GM12878 (cell line): ENCODE measurements at regions not wholly inside any gene's neighbourhood (a gene's known extent, or its start where the extent isn't known, plus 50 kb on each side); places are given as distances from the start of the nearest gene placed in this dataset.

ENCODE experiments used
- ATAC-seq: fragments of 200-7000 bp; cut with Tn5 transposase; 3 replicates; pipeline ENCODE4 v1.9.1; 2020; ENCODE audit warnings: mild to moderate bottlenecking, moderate library complexity
- BruUV-seq: library from RNA; stranded (reverse); fragments of 400-500 nt; replicated peaks from 2 replicates; lab custom pipeline; 2021; lab: Mats Ljungman, UMichigan
- CTCF ChIA-PET: fragments of 300-600 bp; sonication (Branson Sonifier 250); formaldehyde crosslinking; extraction: SDS; loops from one replicate; lab custom pipeline; 2021; ENCODE audit warnings: inconsistent platforms; lab: Yijun Ruan, JAX
- POLR2A ChIA-PET: fragments of 350-600 bp; formaldehyde crosslinking; extraction: SDS; loops from one replicate; lab custom pipeline; 2021; ENCODE audit warnings: inconsistent platforms; lab: Charles Lee
- RAD21 ChIA-PET: fragments of 300-600 bp; sonication (Branson Sonifier 250); formaldehyde crosslinking; loops from one replicate; lab custom pipeline; 2023; ENCODE audit warnings: antibody characterized with exemption; ENCODE audit not compliant: unreplicated experiment; lab: Charles Lee
- SMC1A ChIA-PET: fragments of 300-600 bp; sonication (Branson Sonifier 250); formaldehyde crosslinking; loops from one replicate; lab custom pipeline; 2023; ENCODE audit not compliant: unreplicated experiment, uncharacterized antibody; lab: Charles Lee
- DNase-seq: peaks from one replicate; pipeline ENCODE4 v3.0.0-alpha.2; 2011; ENCODE audit warnings: low read depth, low spot score
- FAIRE-seq: peaks from 3 replicates; lab custom pipeline; 2011; peaks lifted over from hg19 to GRCh38; lab: Jason Lieb, UNC
- H2AFZ ChIP-seq: 2 replicates; pipeline ENCODE4 v1.6.0; 2011; ENCODE audit warnings: low read depth, low read length, control low read depth; ENCODE audit not compliant: control insufficient read depth
- H3K27ac ChIP-seq: 2 replicates; pipeline ENCODE4 v1.5.1; 2011; ENCODE audit warnings: control low read depth; ENCODE audit not compliant: control insufficient read depth, insufficient read depth
- H3K27me3 ChIP-seq, 2 experiments: replicated peaks in 1 of 2; 2 replicates each; pipeline versions ENCODE4 v1.6.0 to v1.6.1; 2011; ENCODE audit warnings: low read length in 1 of 2; ENCODE audit not compliant: control insufficient read depth in 2 of 2, insufficient read depth in 2 of 2
- H3K36me3 ChIP-seq, 2 experiments: 2 replicates each; pipeline ENCODE4 v1.5.1; 2011; ENCODE audit warnings: low read length in 1 of 2; ENCODE audit not compliant: control insufficient read depth in 2 of 2, insufficient read depth in 2 of 2
- H3K4me1 ChIP-seq: 2 replicates; pipeline ENCODE4 v1.6.1; 2011; ENCODE audit warnings: mild to moderate bottlenecking, low read length, moderate library complexity, mixed read lengths; ENCODE audit not compliant: control insufficient read depth, insufficient read depth
- H3K4me2 ChIP-seq: 2 replicates; pipeline ENCODE4 v1.6.0; 2011; ENCODE audit warnings: control low read depth; ENCODE audit not compliant: control insufficient read depth, insufficient read depth
- H3K4me3 ChIP-seq: fragments of 200-600 bp; sonication (generic); 2 replicates; pipeline ENCODE4 v1.5.1; 2016
- H3K79me2 ChIP-seq: 2 replicates; pipeline ENCODE4 v1.6.0; 2011; ENCODE audit warnings: low read length; ENCODE audit not compliant: control insufficient read depth, insufficient read depth
- H3K9ac ChIP-seq: 2 replicates; pipeline ENCODE4 v1.8.0; 2011; ENCODE audit warnings: low read length, control low read depth, mixed read lengths; ENCODE audit not compliant: control insufficient read depth, insufficient read depth
- H3K9me3 ChIP-seq: replicated peaks from 3 replicates; pipeline ENCODE4 v1.5.1; 2011; ENCODE audit warnings: mild to moderate bottlenecking, low read length; ENCODE audit not compliant: control insufficient read depth, insufficient read depth
- H4K20me1 ChIP-seq: 2 replicates; pipeline ENCODE4 v1.6.0; 2011; ENCODE audit not compliant: control insufficient read depth, insufficient read depth
- CREM ChIP-seq: IDR thresholded peaks from 2 replicates; pipeline ENCODE4 v1.6.1; 2014; ENCODE audit warnings: antibody characterized with exemption, low read depth
- EED ChIP-seq: sonication (generic); IDR thresholded peaks from 2 replicates; pipeline ENCODE4 v1.6.1; 2016; ENCODE audit warnings: antibody characterized with exemption, low read depth
- MXI1 ChIP-seq: fragments of 150-350 bp; IDR thresholded peaks from 2 replicates; pipeline ENCODE4 v1.6.1; 2011; ENCODE audit warnings: low read depth, mild to moderate bottlenecking, inconsistent platforms, low read length, improper control_type of control experiment
- NFYA ChIP-seq: IDR thresholded peaks from 2 replicates; pipeline ENCODE4 v1.6.1; 2011; ENCODE audit warnings: low read depth, mild to moderate bottlenecking, low read length, improper control_type of control experiment, borderline replicate concordance
- POLR2AphosphoS2 ChIP-seq: IDR thresholded peaks from 2 replicates; pipeline ENCODE4 v1.6.1; 2011; ENCODE audit warnings: low read depth, mild to moderate bottlenecking, low read length, improper control_type of control experiment, moderate library complexity
- TAF1 ChIP-seq: IDR thresholded peaks from 2 replicates; pipeline ENCODE4 v1.6.1; 2011; ENCODE audit warnings: mild to moderate bottlenecking, low read depth, low read length, borderline replicate concordance
- WGBS: methylation state at CpG from one replicate; pipeline ENCODE4 v1.1.6; 2016; ENCODE audit warnings: low lambda C conversion rate; ENCODE audit not compliant: insufficient replicate concordance, insufficient coverage; ENCODE audit errors: missing lambda C conversion rate; 5-methylcytosine and 5-hydroxymethylcytosine counted together
- in situ Hi-C: fragments of 300-500 bp; cut with MboI; formaldehyde crosslinking; loops from 9 replicates; pipeline ENCODE4 v1.14.3; 2018; ENCODE audit warnings: mixed read lengths
- intact Hi-C: fragments of 100-400 bp; cut with micrococcal nuclease; formaldehyde crosslinking; loops from one replicate; pipeline ENCODE4 v1.14.2; 2022; ENCODE audit not compliant: unreplicated experiment
- TF ChIP-seq, protein P1 (sequence below): fragments of 150-350 bp; IDR thresholded peaks from 2 replicates; pipeline ENCODE4 v1.6.1; 2016; ENCODE audit warnings: low read depth, low read length
- TF ChIP-seq, protein P2 (sequence below): fragments of 450-650 bp; IDR thresholded peaks from 2 replicates; pipeline ENCODE4 v1.6.1; 2017; ENCODE audit warnings: low read depth, mild to moderate bottlenecking, moderate library complexity
- TF ChIP-seq, protein P3 (sequence below): fragments of 450-650 bp; formaldehyde crosslinking; IDR thresholded peaks from 2 replicates; pipeline ENCODE4 v1.4.0; 2022; ENCODE audit warnings: mild to moderate bottlenecking, moderate library complexity

DNA sequence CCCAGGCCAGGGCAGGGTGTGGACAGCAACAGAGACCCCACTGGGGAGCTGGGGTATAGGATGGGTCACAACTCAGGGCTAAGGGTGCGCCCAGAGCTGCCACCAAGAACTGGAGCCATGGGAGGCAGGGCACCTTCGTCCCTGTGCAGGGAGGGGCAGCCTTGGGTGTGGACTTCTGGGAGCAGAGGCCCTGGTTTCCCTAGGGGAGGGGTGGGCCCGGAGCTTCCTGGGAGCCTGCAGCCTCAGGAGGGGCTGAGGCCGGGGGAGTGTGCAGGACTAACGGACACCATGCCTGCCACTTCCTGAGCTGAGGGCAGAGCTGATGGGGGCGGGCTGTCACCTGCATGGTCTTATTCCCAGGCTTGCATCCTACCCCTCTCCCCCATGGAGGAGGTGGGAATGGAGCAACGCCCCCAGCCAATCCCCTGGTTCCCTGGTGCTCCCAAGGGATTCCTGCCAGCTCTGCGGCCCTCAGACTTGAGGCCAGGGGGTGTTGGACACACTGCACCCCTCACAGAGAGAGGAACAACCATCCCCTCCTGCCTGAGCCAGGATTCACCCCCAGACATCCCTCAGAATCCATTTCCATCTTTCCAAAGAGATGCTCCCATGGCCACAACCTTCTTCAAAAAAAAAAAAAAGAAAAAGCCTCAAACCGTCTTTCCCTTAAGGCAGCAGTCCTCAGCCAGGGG is 225.7 kb downstream of the CTTN start:
- ATAC-seq, result no peak
- WGBS, result 2% methylated on average over 9 of the region's 9 CpGs

More for the DNA sequence above, 225.7 kb downstream of the CTTN start:
- intact Hi-C loops, result no loop called here
- H3K36me3 ChIP-seq, result no peaks in the 10 kb centered on the region
- H3K27ac ChIP-seq, result no peak overlapping the region
- no peak overlapping the region for H3K9ac ChIP-seq
- BruUV-seq, result no TSS peak
- no peaks in the 10 kb centered on the region for H3K79me2 ChIP-seq
- ChIA-PET SMC1A (no interaction called here), RAD21 (no interaction called here), CTCF (no interaction called here), POLR2A (no interaction called here)
- no peak overlapping the region for H2AFZ ChIP-seq
- DNase-seq (no peak), FAIRE-seq (no peak)
- no peaks in the 10 kb centered on the region for H3K4me1 ChIP-seq
- H3K27me3 ChIP-seq, result no peaks in the 10 kb centered on the region
- in situ Hi-C loops, result no loop called here
- no peak overlapping the region for H3K4me2 ChIP-seq
- H3K4me3 ChIP-seq, result no peak overlapping the region
- H3K9me3 ChIP-seq, result no peaks in the 10 kb centered on the region
- no peaks in the 10 kb centered on the region for H4K20me1 ChIP-seq
- no peak for TF ChIP-seq EED
- TF ChIP-seq, protein P1, sequence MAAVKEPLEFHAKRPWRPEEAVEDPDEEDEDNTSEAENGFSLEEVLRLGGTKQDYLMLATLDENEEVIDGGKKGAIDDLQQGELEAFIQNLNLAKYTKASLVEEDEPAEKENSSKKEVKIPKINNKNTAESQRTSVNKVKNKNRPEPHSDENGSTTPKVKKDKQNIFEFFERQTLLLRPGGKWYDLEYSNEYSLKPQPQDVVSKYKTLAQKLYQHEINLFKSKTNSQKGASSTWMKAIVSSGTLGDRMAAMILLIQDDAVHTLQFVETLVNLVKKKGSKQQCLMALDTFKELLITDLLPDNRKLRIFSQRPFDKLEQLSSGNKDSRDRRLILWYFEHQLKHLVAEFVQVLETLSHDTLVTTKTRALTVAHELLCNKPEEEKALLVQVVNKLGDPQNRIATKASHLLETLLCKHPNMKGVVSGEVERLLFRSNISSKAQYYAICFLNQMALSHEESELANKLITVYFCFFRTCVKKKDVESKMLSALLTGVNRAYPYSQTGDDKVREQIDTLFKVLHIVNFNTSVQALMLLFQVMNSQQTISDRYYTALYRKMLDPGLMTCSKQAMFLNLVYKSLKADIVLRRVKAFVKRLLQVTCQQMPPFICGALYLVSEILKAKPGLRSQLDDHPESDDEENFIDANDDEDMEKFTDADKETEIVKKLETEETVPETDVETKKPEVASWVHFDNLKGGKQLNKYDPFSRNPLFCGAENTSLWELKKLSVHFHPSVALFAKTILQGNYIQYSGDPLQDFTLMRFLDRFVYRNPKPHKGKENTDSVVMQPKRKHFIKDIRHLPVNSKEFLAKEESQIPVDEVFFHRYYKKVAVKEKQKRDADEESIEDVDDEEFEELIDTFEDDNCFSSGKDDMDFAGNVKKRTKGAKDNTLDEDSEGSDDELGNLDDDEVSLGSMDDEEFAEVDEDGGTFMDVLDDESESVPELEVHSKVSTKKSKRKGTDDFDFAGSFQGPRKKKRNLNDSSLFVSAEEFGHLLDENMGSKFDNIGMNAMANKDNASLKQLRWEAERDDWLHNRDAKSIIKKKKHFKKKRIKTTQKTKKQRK, result no peak
- no peak for TF ChIP-seq MXI1
- TF ChIP-seq NFYA, result no peak
- TF ChIP-seq, protein P2, sequence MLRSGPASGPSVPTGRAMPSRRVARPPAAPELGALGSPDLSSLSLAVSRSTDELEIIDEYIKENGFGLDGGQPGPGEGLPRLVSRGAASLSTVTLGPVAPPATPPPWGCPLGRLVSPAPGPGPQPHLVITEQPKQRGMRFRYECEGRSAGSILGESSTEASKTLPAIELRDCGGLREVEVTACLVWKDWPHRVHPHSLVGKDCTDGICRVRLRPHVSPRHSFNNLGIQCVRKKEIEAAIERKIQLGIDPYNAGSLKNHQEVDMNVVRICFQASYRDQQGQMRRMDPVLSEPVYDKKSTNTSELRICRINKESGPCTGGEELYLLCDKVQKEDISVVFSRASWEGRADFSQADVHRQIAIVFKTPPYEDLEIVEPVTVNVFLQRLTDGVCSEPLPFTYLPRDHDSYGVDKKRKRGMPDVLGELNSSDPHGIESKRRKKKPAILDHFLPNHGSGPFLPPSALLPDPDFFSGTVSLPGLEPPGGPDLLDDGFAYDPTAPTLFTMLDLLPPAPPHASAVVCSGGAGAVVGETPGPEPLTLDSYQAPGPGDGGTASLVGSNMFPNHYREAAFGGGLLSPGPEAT, result no peak
- TF ChIP-seq TAF1, result no peak
- TF ChIP-seq CREM, result no peak
- TF ChIP-seq, protein P3, sequence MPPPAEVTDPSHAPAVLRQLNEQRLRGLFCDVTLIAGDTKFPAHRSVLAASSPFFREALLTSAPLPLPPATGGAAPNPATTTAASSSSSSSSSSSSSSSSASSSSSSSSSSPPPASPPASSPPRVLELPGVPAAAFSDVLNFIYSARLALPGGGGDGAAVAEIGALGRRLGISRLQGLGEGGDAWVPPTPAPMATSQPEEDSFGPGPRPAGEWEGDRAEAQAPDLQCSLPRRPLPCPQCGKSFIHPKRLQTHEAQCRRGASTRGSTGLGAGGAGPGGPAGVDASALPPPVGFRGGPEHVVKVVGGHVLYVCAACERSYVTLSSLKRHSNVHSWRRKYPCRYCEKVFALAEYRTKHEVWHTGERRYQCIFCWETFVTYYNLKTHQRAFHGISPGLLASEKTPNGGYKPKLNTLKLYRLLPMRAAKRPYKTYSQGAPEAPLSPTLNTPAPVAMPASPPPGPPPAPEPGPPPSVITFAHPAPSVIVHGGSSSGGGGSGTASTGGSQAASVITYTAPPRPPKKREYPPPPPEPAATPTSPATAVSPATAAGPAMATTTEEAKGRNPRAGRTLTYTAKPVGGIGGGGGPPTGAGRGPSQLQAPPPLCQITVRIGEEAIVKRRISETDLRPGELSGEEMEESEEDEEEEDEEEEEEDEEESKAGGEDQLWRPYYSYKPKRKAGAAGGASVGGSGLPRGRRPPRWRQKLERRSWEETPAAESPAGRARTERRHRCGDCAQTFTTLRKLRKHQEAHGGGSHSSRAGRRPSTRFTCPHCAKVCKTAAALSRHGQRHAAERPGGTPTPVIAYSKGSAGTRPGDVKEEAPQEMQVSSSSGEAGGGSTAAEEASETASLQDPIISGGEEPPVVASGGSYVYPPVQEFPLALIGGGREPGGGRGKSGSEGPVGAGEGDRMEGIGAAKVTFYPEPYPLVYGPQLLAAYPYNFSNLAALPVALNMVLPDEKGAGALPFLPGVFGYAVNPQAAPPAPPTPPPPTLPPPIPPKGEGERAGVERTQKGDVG (CRISPR knock-in tag), result no peak
- no peak for TF ChIP-seq POLR2AphosphoS2
